HL-60/S4 treated with retinoic acid at 250 ng/mL for 4 days and 3 days (cell line): ENCODE measurements at regions not wholly inside any gene's neighbourhood (a gene's known extent, or its start where the extent isn't known, plus 50 kb on each side); places are given as distances from the start of the nearest gene placed in this dataset.
"Not testable (repeated sequence)": the region's sequence is repeated elsewhere in the genome, so short reads cannot be mapped to it uniquely, and the experiment has no call there.

ENCODE experiments used
- in situ Hi-C: fragments of 300-500 bp; cut with MboI; formaldehyde crosslinking; loops from 2 replicates; pipeline ENCODE4 v1.7.0; 2022; ENCODE audit warnings: low sequenced_read_pairs

GRCh38 chr1:55816456-55817426, 601.6 kb upstream of the USP24 start:
- in situ Hi-C loops, result no loop called here

DNA sequence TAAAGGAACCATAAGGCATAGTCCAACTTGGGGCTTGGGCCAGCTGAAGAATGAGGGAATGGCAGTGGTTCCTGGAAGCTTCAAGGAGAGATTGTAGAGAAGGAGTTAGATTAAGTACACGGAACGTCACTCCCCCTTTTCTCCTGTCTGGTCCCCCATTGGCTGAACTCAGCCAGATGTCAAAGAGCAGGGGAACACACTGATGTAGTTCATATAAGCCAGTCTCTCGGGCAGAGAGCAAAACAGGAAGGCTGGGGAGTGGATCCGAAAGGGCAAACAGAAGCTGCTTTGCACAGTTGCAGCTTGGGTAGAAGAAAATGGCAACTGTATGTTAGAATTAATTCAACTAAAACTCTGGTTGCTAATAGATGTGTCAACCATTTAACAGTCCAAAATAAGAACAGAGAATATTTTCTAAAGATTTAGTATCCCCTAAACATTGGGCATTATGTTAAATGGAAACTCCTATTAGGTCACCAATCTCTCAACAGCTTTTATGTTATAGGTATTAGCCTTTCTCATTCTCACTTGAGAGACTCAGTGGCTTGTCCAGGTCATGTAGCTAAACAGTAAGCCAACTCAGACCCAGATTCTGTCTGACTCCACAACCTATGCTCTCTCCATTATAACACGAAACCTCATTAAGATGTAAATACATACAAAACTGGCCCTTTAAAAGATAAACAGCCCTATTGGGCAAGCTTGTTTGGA, 600.7 kb upstream of the USP24 start:
- in situ Hi-C loops, result no loop called here

GRCh38 chr1:55814967-55815366, 599.8 kb upstream of the USP24 start:
- in situ Hi-C loops, result no loop called here

GRCh38 chr1:55813618-55814017, 598.5 kb upstream of the USP24 start:
- in situ Hi-C loops, result no loop called here

GRCh38 chr1:55812281-55812680, 597.1 kb upstream of the USP24 start:
- in situ Hi-C loops, result no loop called here

DNA sequence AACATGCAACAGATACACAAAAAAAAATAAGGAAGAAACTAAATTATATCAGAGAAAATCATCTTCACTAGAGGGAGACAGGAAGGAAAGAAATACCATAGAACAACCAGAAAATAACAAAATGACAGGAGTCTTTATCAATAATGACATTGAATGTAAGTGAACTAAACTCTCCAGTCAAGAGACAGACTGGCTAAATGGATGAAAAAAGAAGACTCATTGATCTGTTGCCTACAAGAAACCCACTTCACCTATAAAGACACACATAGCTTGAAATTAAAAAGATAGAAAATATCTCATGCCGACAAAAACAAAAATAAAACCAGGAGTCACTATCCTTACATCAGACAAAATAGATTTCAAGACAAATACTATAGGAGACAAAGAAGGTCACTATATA, 593.1 kb upstream of the USP24 start:
- in situ Hi-C loops, result no loop called here

DNA sequence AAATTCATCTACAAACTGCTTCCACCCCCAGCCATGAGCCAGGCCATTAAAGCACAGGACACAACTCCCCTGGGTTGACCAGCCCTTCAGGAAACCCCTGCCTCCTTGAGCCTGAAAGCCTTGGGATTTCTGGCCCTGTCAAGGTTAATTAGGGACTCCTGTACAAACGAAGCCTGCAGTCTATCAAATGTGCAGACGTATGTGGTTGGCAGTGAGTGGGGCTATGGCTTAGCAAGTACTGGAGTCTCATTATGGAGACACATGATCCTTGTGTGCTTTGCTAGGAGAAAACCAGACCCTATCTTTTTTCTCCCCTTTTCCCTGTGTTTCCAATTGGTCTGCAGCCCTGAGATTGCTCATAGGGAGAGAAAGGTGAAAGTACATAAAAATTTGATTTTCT, 588.3 kb upstream of the USP24 start:
- in situ Hi-C loops, result no loop called here

GRCh38 chr1:55801481-55801880, 586.3 kb upstream of the USP24 start:
- in situ Hi-C loops, result no loop called here

- in situ Hi-C loops, result no loop called here
These were observed 585.3 kb upstream of the USP24 start for GRCh38 chr1:55800503-55800902.

- in situ Hi-C loops, result no loop called here
These were observed 578.7 kb upstream of the USP24 start for GRCh38 chr1:55793856-55794255.

DNA sequence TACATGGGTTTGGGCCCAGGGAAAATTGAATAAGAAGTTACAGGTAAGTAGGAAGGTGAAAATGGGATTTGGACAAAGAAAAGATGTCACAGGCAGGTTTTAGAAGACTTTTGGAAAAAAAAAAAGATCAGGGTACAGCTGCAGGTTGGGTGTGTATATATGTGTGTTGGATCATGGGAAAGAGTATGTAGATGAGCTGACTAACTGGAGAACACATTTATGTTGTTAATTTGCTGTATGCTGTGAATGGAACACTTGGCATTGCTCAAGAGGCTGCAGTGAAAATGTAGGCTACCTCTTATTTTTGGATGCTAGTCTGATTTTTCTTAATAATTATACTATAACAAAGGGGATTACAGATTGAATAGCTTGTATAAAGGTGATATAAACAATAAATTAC, 577.7 kb upstream of the USP24 start:
- in situ Hi-C loops, result no loop called here

GRCh38 chr1:55789466-55789865, 574.3 kb upstream of the USP24 start:
- in situ Hi-C loops, result no loop called here

DNA sequence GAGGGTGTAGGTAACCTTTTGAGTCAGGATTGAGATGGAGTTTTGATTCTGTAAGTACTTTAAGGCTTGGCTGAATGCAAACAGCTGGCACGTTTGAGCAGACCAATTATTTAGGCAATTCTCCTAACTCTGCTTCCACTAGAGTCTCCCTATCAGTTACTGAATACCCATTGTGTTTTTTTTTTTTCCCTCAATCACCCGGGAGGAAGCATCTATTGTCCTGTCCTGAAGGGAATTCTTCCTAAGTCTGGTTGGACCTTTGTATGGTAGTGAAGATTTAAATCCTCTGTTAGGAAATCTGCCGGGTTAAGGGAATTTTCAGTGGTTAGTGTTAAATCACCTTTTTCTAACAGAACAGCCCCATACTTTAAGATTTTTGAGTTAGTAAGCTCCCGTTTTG, 571.2 kb upstream of the USP24 start:
- in situ Hi-C loops, result no loop called here

GRCh38 chr1:55784941-55785450, 569.8 kb upstream of the USP24 start:
- in situ Hi-C loops, result not testable (repeated sequence)

DNA sequence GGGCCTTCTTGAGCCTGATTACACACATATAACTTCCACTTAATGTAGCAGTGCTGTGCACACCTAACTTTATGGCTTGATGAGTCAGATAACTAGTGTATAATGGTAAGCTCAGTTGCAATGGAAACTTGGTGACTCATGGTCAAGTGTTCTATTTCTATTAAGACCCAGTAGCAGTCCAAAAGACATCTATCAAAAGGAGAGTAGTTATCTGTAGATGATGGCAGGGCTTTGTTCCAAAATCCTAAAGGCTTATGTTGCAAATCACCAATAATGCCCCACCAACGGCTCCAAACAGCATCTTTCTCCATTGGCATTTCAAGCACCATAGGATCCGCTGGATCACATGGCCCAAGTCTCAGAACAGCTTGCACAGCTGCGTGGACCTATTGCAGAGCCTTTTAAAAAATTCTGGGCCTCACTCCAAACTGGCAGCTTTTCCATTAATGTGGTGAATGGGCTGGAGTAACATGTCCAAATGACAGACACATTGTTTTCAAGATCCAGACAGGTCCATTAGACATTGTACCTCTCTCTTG, 566.8 kb upstream of the USP24 start:
- in situ Hi-C loops, result no loop called here

DNA sequence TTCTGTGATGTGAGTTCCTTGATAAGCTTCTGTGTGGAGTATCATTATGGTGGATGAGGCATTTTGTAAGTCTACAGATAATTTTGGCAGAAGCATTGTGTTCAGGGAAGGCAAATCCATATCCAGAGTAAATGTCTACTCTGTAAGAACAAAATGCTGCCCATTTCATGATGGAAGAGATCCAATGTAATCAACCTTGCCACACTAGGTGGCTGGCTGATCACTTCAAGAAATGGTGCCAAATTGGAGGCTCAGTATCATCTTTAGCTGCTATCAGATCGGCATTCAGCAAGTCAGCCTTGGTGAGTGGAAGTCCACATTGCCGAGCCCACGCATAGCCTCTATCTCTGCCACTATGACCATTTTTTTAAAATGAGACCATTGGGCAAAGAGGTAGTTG, 565.8 kb upstream of the USP24 start:
- in situ Hi-C loops, result no loop called here

- in situ Hi-C loops, result no loop called here
These were observed 562.4 kb upstream of the USP24 start for GRCh38 chr1:55777545-55777944.

- in situ Hi-C loops, result no loop called here
These were observed 559.8 kb upstream of the USP24 start for GRCh38 chr1:55775007-55775406.

- in situ Hi-C loops, result no loop called here
These were observed 559.3 kb upstream of the USP24 start for GRCh38 chr1:55774446-55774845.

DNA sequence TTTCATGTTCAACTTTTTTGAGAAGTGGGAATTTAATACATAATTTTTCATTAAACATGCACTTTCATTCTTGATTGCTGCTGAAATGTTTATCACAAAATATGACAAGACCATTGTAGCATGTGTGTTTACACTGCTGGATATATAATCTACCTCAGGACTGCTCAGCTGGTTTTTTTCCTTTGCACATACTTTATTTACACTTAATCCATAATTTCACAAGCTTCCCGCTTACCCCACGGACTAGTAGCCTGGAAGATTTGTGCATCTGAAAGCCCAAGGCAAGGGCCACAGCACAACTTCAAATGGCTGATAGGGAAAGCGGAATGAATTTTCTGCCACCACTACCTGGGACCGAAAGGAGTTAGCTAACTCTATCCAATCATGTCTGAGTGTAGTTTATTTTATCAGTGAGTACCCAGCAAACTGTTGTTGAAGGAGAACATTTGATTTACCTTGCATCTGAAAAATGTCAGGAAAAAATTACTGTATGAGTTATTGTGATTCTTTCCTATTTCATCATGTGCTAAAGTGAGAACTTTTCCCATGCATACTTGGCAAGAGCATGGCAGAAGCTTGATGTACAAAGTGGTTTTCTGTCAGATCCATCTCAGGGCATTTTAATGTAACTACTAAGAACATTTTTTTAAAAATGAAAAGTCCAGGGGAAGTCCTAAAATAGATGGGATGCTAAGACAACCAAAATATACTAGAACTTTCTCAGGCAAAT, 558.2 kb upstream of the USP24 start:
- in situ Hi-C loops, result no loop called here
